H9 (cell line): ENCODE measurements at regions not wholly inside any gene's neighbourhood (a gene's known extent, or its start where the extent isn't known, plus 50 kb on each side); places are given as distances from the start of the nearest gene placed in this dataset.

Source experiments
- DNase-seq: peaks from one replicate; pipeline ENCODE4 v3.0.0-alpha.2; 2017
- H2AFZ ChIP-seq: one replicate; pipeline ENCODE4 v1.6.1; 2013; ENCODE audit warnings: mild to moderate bottlenecking, low read length, control low read depth, moderate library complexity
- H2AK5ac ChIP-seq: 2 replicates; pipeline ENCODE4 v1.6.1; 2013; ENCODE audit warnings: low read length, control low read depth, mixed read lengths; ENCODE audit not compliant: insufficient read length
- H2BK120ac ChIP-seq: one replicate; pipeline ENCODE4 v1.6.1; 2013; ENCODE audit warnings: low read depth, mild to moderate bottlenecking, low read length, control low read depth, inconsistent platforms; ENCODE audit not compliant: poor library complexity, severe bottlenecking
- H2BK12ac ChIP-seq: 2 replicates; pipeline ENCODE4 v1.6.1; 2013; ENCODE audit warnings: low read length, control low read depth, mixed read lengths, low read depth; ENCODE audit not compliant: insufficient read length
- H2BK15ac ChIP-seq: 2 replicates; pipeline ENCODE4 v1.6.1; 2013; ENCODE audit warnings: low read depth, low read length, control low read depth
- H2BK20ac ChIP-seq: one replicate; pipeline ENCODE4 v1.6.1; 2013; ENCODE audit warnings: low read depth, mild to moderate bottlenecking, low read length, control low read depth, inconsistent platforms; ENCODE audit not compliant: poor library complexity, severe bottlenecking
- H2BK5ac ChIP-seq: 2 replicates; pipeline ENCODE4 v1.6.1; 2013; ENCODE audit warnings: low read length, control low read depth, mixed read lengths; ENCODE audit not compliant: insufficient read length
- H3K14ac ChIP-seq: 2 replicates; pipeline ENCODE4 v1.6.1; 2013; ENCODE audit warnings: low read length, control low read depth; ENCODE audit not compliant: insufficient read depth
- H3K18ac ChIP-seq: 2 replicates; pipeline ENCODE4 v1.6.1; 2013; ENCODE audit warnings: low read depth, mild to moderate bottlenecking, mixed read lengths, low read length, control low read depth; ENCODE audit not compliant: insufficient read length
- H3K23ac ChIP-seq: 2 replicates; pipeline ENCODE4 v1.6.1; 2013; ENCODE audit warnings: low read length, control low read depth, mixed read lengths, low read depth; ENCODE audit not compliant: insufficient read length
- H3K23me2 ChIP-seq: 2 replicates; pipeline ENCODE4 v1.6.1; 2013; ENCODE audit warnings: low read depth, mild to moderate bottlenecking, mixed read lengths, low read length, control low read depth; ENCODE audit not compliant: insufficient read length, poor library complexity, severe bottlenecking
- H3K27ac ChIP-seq: 2 replicates; pipeline ENCODE4 v1.5.1; 2013; ENCODE audit warnings: low read length, control low read depth, mixed read lengths, low read depth; ENCODE audit not compliant: insufficient read length
- H3K27me3 ChIP-seq: 2 replicates; pipeline ENCODE4 v1.6.1; 2013; ENCODE audit warnings: low read length, control low read depth, inconsistent platforms; ENCODE audit not compliant: insufficient read depth
- H3K4ac ChIP-seq: 2 replicates; pipeline ENCODE4 v1.6.1; 2013; ENCODE audit warnings: low read depth, mild to moderate bottlenecking, control low read depth, inconsistent platforms, low read length, moderate library complexity
- H3K4me1 ChIP-seq: 2 replicates; pipeline ENCODE4 v1.6.1; 2013; ENCODE audit warnings: low read length, control low read depth, inconsistent platforms; ENCODE audit not compliant: insufficient read depth
- H3K4me2 ChIP-seq: 2 replicates; pipeline ENCODE4 v1.6.1; 2013; ENCODE audit warnings: low read length, control low read depth, mixed read lengths; ENCODE audit not compliant: insufficient read length, insufficient read depth
- H3K56ac ChIP-seq: 2 replicates; pipeline ENCODE4 v1.6.1; 2013; ENCODE audit warnings: low read depth, mild to moderate bottlenecking, mixed read lengths, low read length, control low read depth; ENCODE audit not compliant: insufficient read length
- H3K79me1 ChIP-seq: 2 replicates; pipeline ENCODE4 v1.6.1; 2013; ENCODE audit warnings: low read depth, mild to moderate bottlenecking, moderate library complexity, low read length, control low read depth, inconsistent platforms; ENCODE audit not compliant: insufficient read depth, poor library complexity, severe bottlenecking
- H3K79me2 ChIP-seq: 2 replicates; pipeline ENCODE4 v1.6.1; 2013; ENCODE audit warnings: low read length, control low read depth, inconsistent platforms; ENCODE audit not compliant: insufficient read depth
- H3K9ac ChIP-seq: 2 replicates; pipeline ENCODE4 v1.6.1; 2013; ENCODE audit warnings: low read length, control low read depth, mixed read lengths; ENCODE audit not compliant: insufficient read length; ENCODE audit errors: extremely low read depth
- H3K9me3 ChIP-seq: one replicate; pipeline ENCODE4 v1.6.1; 2013; ENCODE audit warnings: low read depth, low read length, inconsistent platforms; ENCODE audit not compliant: control insufficient read depth
- H3T11ph ChIP-seq: one replicate; pipeline ENCODE4 v1.6.1; 2013; ENCODE audit warnings: mild to moderate bottlenecking, low read length, control low read depth, inconsistent platforms
- H4K20me1 ChIP-seq: one replicate; pipeline ENCODE4 v1.6.1; 2013; ENCODE audit not compliant: control insufficient read depth, insufficient read length, insufficient read depth
- H4K5ac ChIP-seq: 2 replicates; pipeline ENCODE4 v1.6.1; 2013; ENCODE audit warnings: low read depth, mild to moderate bottlenecking, mixed read lengths, low read length, control low read depth; ENCODE audit not compliant: insufficient read length
- H4K8ac ChIP-seq: replicated peaks from 2 replicates; pipeline ENCODE4 v1.6.1; 2013; ENCODE audit warnings: low read length, control low read depth, mixed read lengths, low read depth; ENCODE audit not compliant: insufficient read length
- H4K91ac ChIP-seq: 2 replicates; pipeline ENCODE4 v1.6.1; 2013; ENCODE audit warnings: low read depth, mild to moderate bottlenecking, moderate library complexity, mixed read lengths, low read length, control low read depth; ENCODE audit not compliant: insufficient read length
- H3K27ac Mint-ChIP-seq, 3 experiments: 2 replicates in 2 of 3; 3 replicates in 1 of 3; pipeline ENCODE4 v1.8.0; 2020 to 2021; ENCODE audit warnings: mixed read lengths in 3 of 3, mild to moderate bottlenecking in 1 of 3, moderate library complexity in 1 of 3
- H3K27me3 Mint-ChIP-seq: 2 replicates; pipeline ENCODE4 v1.8.0; 2021; ENCODE audit warnings: low read depth, mild to moderate bottlenecking, moderate library complexity, mixed read lengths
- H3K36me3 Mint-ChIP-seq, 3 experiments: 2 replicates in 2 of 3; 3 replicates in 1 of 3; pipeline ENCODE4 v1.8.0; 2020 to 2021; ENCODE audit warnings: low read depth in 3 of 3, mixed read lengths in 3 of 3; ENCODE audit not compliant: insufficient read depth in 1 of 3
- H3K4me1 Mint-ChIP-seq, 2 experiments: 2 replicates each; pipeline ENCODE4 v1.8.0; 2020; ENCODE audit warnings: mixed read lengths in 2 of 2
- H3K4me3 Mint-ChIP-seq, 2 experiments: 2 replicates in 1 of 2; 3 replicates in 1 of 2; pipeline ENCODE4 v1.8.0; 2020 to 2021; ENCODE audit warnings: mild to moderate bottlenecking in 2 of 2, mixed read lengths in 2 of 2, moderate library complexity in 1 of 2
- H3K9me3 Mint-ChIP-seq, 2 experiments: 2 replicates in 1 of 2; 3 replicates in 1 of 2; pipeline ENCODE4 v1.8.0; 2020; ENCODE audit warnings: mild to moderate bottlenecking in 2 of 2, mixed read lengths in 2 of 2, moderate library complexity in 1 of 2
- WGBS: extraction: QIAGEN DNeasy Blood & Tissue Kit; methylation state at CpG from one replicate; pipeline ENCODE4 v1.1.7; 2013; ENCODE audit warnings: missing lambda C conversion rate, low lambda C conversion rate, mixed read lengths; ENCODE audit not compliant: insufficient read length; ENCODE audit errors: extremely low coverage; 5-methylcytosine and 5-hydroxymethylcytosine counted together
- TF ChIP-seq, protein P1 (sequence below): fragments of 200-600 bp; sonication (generic); conservative IDR thresholded peaks from 3 replicates; pipeline ENCODE4 v1.8.0; 2021; ENCODE audit warnings: antibody characterized with exemption, mild to moderate bottlenecking

DNA sequence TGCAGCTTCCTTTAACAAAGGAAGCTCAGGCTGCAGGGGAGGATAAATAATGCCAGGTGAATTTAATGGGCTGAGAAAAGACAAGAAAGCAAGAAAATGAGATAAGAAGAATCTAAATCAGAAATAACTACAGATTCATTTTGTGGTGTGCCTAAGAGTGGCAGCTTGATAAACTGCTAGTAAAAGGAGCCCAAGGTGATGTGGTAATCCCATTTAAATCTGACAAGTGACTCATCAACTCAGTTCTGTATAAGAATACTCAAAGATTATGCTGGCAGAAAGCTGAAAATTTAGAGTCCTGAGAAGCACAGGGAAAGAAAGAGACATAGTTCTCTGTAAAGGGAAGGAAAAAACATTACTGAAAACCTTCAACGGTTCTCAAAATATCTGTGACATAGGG is 109.4 kb upstream of the PDE1C start:
- no peak overlapping the region for H3T11ph ChIP-seq
- Mint-ChIP-seq H3K9me3 (peaks cover 0 to 4% of the 10 kb centered on the region in 2 experiments; a peak in 1 of 5 replicates), H3K27ac (no peak overlapping the region), H3K4me3 (no peak overlapping the region), H3K36me3 (no peaks in the 10 kb centered on the region; a peak in 1 of 7 replicates), H3K27me3 (peaks cover 10% of the 10 kb centered on the region), H3K4me1 (peaks cover 7 to 8% of the 10 kb centered on the region in 2 experiments)
- no peak overlapping the region for H3K56ac ChIP-seq
- H3K18ac ChIP-seq = no peak overlapping the region
- H3K9ac ChIP-seq = no peak overlapping the region
- H2BK5ac ChIP-seq = no peak overlapping the region
- no peaks in the 10 kb centered on the region for H3K27me3 ChIP-seq
- H2BK12ac ChIP-seq = no peak overlapping the region
- no peak overlapping the region for H4K5ac ChIP-seq
- no peak overlapping the region for H2AK5ac ChIP-seq
- no peaks in the 10 kb centered on the region for H3K9me3 ChIP-seq
- no peaks in the 10 kb centered on the region for H3K23me2 ChIP-seq
- no peak overlapping the region for H3K23ac ChIP-seq
- H3K14ac ChIP-seq = no peak overlapping the region
- no peak for DNase-seq
- no peak overlapping the region for H3K27ac ChIP-seq
- no peak overlapping the region for H2BK15ac ChIP-seq
- no peaks in the 10 kb centered on the region for H3K4me1 ChIP-seq
- TF ChIP-seq, protein P1, sequence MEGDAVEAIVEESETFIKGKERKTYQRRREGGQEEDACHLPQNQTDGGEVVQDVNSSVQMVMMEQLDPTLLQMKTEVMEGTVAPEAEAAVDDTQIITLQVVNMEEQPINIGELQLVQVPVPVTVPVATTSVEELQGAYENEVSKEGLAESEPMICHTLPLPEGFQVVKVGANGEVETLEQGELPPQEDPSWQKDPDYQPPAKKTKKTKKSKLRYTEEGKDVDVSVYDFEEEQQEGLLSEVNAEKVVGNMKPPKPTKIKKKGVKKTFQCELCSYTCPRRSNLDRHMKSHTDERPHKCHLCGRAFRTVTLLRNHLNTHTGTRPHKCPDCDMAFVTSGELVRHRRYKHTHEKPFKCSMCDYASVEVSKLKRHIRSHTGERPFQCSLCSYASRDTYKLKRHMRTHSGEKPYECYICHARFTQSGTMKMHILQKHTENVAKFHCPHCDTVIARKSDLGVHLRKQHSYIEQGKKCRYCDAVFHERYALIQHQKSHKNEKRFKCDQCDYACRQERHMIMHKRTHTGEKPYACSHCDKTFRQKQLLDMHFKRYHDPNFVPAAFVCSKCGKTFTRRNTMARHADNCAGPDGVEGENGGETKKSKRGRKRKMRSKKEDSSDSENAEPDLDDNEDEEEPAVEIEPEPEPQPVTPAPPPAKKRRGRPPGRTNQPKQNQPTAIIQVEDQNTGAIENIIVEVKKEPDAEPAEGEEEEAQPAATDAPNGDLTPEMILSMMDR = no peak
- no peak overlapping the region for H2BK120ac ChIP-seq
- H2BK20ac ChIP-seq = no peak overlapping the region
- no peaks in the 10 kb centered on the region for H3K79me2 ChIP-seq
- no peaks in the 10 kb centered on the region for H3K79me1 ChIP-seq
- H4K20me1 ChIP-seq = no peaks in the 10 kb centered on the region
- no peak overlapping the region for H4K8ac ChIP-seq
- no CpG with 5 or more reads among the region's 1 CpG for WGBS
- H3K4ac ChIP-seq = no peak overlapping the region
- no peak overlapping the region for H4K91ac ChIP-seq
- no peak overlapping the region for H3K4me2 ChIP-seq
- no peak overlapping the region for H2AFZ ChIP-seq
